SK-N-SH treated with all-trans-retinoic acid at 6 μM for 48 hours (cell line): ENCODE measurements at regions not wholly inside any gene's neighbourhood (a gene's known extent, or its start where the extent isn't known, plus 50 kb on each side); places are given as distances from the start of the nearest gene placed in this dataset.

Experiments
- ATAC-seq: fragments of 200-7000 bp; cut with Tn5 transposase; 3 replicates; pipeline ENCODE4 v1.9.1; 2020; ENCODE audit warnings: mild to moderate bottlenecking, moderate library complexity
- ARNTL ChIP-seq: fragments of 450-650 bp; formaldehyde crosslinking; IDR thresholded peaks from 2 replicates; pipeline ENCODE4 v1.5.0; 2020; ENCODE audit warnings: low read depth, mild to moderate bottlenecking, moderate library complexity, borderline replicate concordance
- CREB5 ChIP-seq: fragments of 250-450 bp; sonication (Bioruptor Pico); IDR thresholded peaks from 2 replicates; pipeline ENCODE4 v1.5.1; 2020; ENCODE audit warnings: low read depth, mild to moderate bottlenecking, moderate library complexity
- CSDC2 ChIP-seq: fragments of 250-450 bp; sonication (Bioruptor Pico); IDR thresholded peaks from 2 replicates; pipeline ENCODE4 v1.5.0; 2020; ENCODE audit warnings: mild to moderate bottlenecking, moderate library complexity
- CSRNP3 ChIP-seq: fragments of 250-450 bp; sonication (Bioruptor Pico); IDR thresholded peaks from 2 replicates; pipeline ENCODE4 v1.5.1; 2021; ENCODE audit warnings: mild to moderate bottlenecking, moderate library complexity
- GLIS3 ChIP-seq: fragments of 250-450 bp; sonication (Bioruptor Pico); IDR thresholded peaks from 2 replicates; pipeline ENCODE4 v1.5.0; 2020; ENCODE audit warnings: mild to moderate bottlenecking, moderate library complexity
- ISL1 ChIP-seq: fragments of 250-450 bp; sonication (Bioruptor Pico); IDR thresholded peaks from 2 replicates; pipeline ENCODE4 v2.1.2; 2022; ENCODE audit warnings: mild to moderate bottlenecking, moderate library complexity
- OSR1 ChIP-seq: fragments of 250-450 bp; sonication (Bioruptor Pico); IDR thresholded peaks from 2 replicates; pipeline ENCODE4 v1.8.0; 2022; ENCODE audit warnings: moderate library complexity, mild to moderate bottlenecking, inconsistent platforms
- PATZ1 ChIP-seq: fragments of 250-450 bp; sonication (Bioruptor Pico); IDR thresholded peaks from 2 replicates; pipeline ENCODE4 v1.8.0; 2020; ENCODE audit warnings: mild to moderate bottlenecking, moderate library complexity, borderline replicate concordance
- POU6F1 ChIP-seq: fragments of 250-450 bp; sonication (Bioruptor Pico); IDR thresholded peaks from 2 replicates; pipeline ENCODE4 v1.8.0; 2021; ENCODE audit warnings: low read depth, mild to moderate bottlenecking, moderate library complexity, borderline replicate concordance
- PPARA ChIP-seq: fragments of 250-450 bp; sonication (Bioruptor Pico); IDR thresholded peaks from 2 replicates; pipeline ENCODE4 v1.5.0; 2020; ENCODE audit warnings: mild to moderate bottlenecking, borderline replicate concordance
- RARB ChIP-seq: fragments of 250-450 bp; sonication (Bioruptor Pico); IDR thresholded peaks from 2 replicates; pipeline ENCODE4 v1.8.0; 2021; ENCODE audit warnings: mild to moderate bottlenecking, moderate library complexity
- SNAI2 ChIP-seq: fragments of 250-450 bp; sonication (Bioruptor Pico); IDR thresholded peaks from 2 replicates; pipeline ENCODE4 v1.5.0; 2020; ENCODE audit warnings: mild to moderate bottlenecking, moderate library complexity
- TCF4 ChIP-seq: fragments of 250-450 bp; sonication (Bioruptor Pico); IDR thresholded peaks from 2 replicates; pipeline ENCODE4 v1.8.0; 2021; ENCODE audit warnings: mild to moderate bottlenecking, moderate library complexity, borderline replicate concordance
- TOX ChIP-seq: fragments of 250-450 bp; sonication (Bioruptor Pico); IDR thresholded peaks from 2 replicates; pipeline ENCODE4 v1.8.0; 2021; ENCODE audit warnings: mild to moderate bottlenecking, moderate library complexity, borderline replicate concordance
- TSHZ2 ChIP-seq: fragments of 250-450 bp; sonication (Bioruptor Pico); IDR thresholded peaks from 2 replicates; pipeline ENCODE4 v1.5.0; 2020; ENCODE audit warnings: mild to moderate bottlenecking, moderate library complexity
- ZC3H10 ChIP-seq: fragments of 250-450 bp; sonication (Bioruptor Pico); IDR thresholded peaks from 2 replicates; pipeline ENCODE4 v1.5.1; 2021; ENCODE audit warnings: mild to moderate bottlenecking, moderate library complexity
- ZFP3 ChIP-seq: fragments of 250-450 bp; sonication (Bioruptor Pico); IDR thresholded peaks from 2 replicates; pipeline ENCODE4 v1.5.0; 2020; ENCODE audit warnings: mild to moderate bottlenecking, moderate library complexity
- ZFP30 ChIP-seq: fragments of 450-650 bp; formaldehyde crosslinking; IDR thresholded peaks from 2 replicates; pipeline ENCODE4 v1.5.0; 2022; ENCODE audit warnings: mild to moderate bottlenecking, moderate library complexity
- ZNF565 ChIP-seq: fragments of 450-650 bp; formaldehyde crosslinking; conservative IDR thresholded peaks from 2 replicates; pipeline ENCODE4 v1.5.0; 2020; ENCODE audit warnings: low read depth, mild to moderate bottlenecking, moderate library complexity
- ZNF70 ChIP-seq: fragments of 450-650 bp; formaldehyde crosslinking; IDR thresholded peaks from 2 replicates; pipeline ENCODE4 v1.5.0; 2020; ENCODE audit warnings: mild to moderate bottlenecking, moderate library complexity
- ZNF8 ChIP-seq: fragments of 450-650 bp; formaldehyde crosslinking; IDR thresholded peaks from 2 replicates; pipeline ENCODE4 v1.5.0; 2020; ENCODE audit warnings: mild to moderate bottlenecking, moderate library complexity

GRCh38 chr12:91657032-91657431 lies 474.4 kb upstream of the DCN start:
- TF ChIP-seq GLIS3 (CRISPR knock-in tag) (no peak), ISL1 (CRISPR knock-in tag) (no peak), SNAI2 (CRISPR knock-in tag) (no peak), TOX (no peak), ZFP30 (CRISPR knock-in tag) (no peak), ZNF565 (no peak), OSR1 (no peak), ARNTL (CRISPR knock-in tag) (no peak), TSHZ2 (CRISPR knock-in tag) (no peak), ZNF8 (CRISPR knock-in tag) (no peak), CSDC2 (no peak), ZNF70 (CRISPR knock-in tag) (no peak), CSRNP3 (CRISPR knock-in tag) (no peak), PATZ1 (no peak), RARB (CRISPR knock-in tag) (no peak), ZFP3 (CRISPR knock-in tag) (no peak)
- no peak for ATAC-seq

GRCh38 chr12:91655966-91656365 lies 473.3 kb upstream of the DCN start:
- TF ChIP-seq ZNF70 (CRISPR knock-in tag), result no peak
- TF ChIP-seq CREB5 (CRISPR knock-in tag), result no peak
- no peak for TF ChIP-seq CSRNP3 (CRISPR knock-in tag)
- TF ChIP-seq ZFP30 (CRISPR knock-in tag), result no peak
- TF ChIP-seq PPARA (CRISPR knock-in tag), result no peak
- TF ChIP-seq POU6F1 (CRISPR knock-in tag), result no peak
- ATAC-seq, result no peak

GRCh38 chr12:91654087-91654486 lies 471.5 kb upstream of the DCN start:
- ATAC-seq, result no peak
- no peak for TF ChIP-seq TCF4
- TF ChIP-seq ZNF8 (CRISPR knock-in tag), result no peak
- no peak for TF ChIP-seq ISL1 (CRISPR knock-in tag)
- no peak for TF ChIP-seq ZC3H10 (CRISPR knock-in tag)
